MM.1S (cell line): ENCODE measurements at regions not wholly inside any gene's neighbourhood (a gene's known extent, or its start where the extent isn't known, plus 50 kb on each side); places are given as distances from the start of the nearest gene placed in this dataset.

Experiments
- DNase-seq: peaks from one replicate; pipeline ENCODE4 v3.0.0-alpha.2; 2015
- H2AFZ ChIP-seq: fragments of 300-600 bp; sonication (generic); 2 replicates; pipeline ENCODE4 v1.6.0; 2016; ENCODE audit warnings: antibody characterized with exemption, low read length
- H3F3A ChIP-seq: fragments of 300-600 bp; sonication (generic); 2 replicates; pipeline ENCODE4 v1.6.1; 2016; ENCODE audit warnings: mild to moderate bottlenecking, antibody characterized with exemption, low read length, moderate library complexity, mixed read lengths; ENCODE audit not compliant: insufficient read depth
- H3K27ac ChIP-seq: fragments of 300-600 bp; sonication (generic); 2 replicates; pipeline ENCODE4 v1.5.1; 2016; ENCODE audit warnings: mild to moderate bottlenecking, low read length
- H3K27me3 ChIP-seq: fragments of 300-600 bp; sonication (generic); replicated peaks from 2 replicates; pipeline ENCODE4 v1.6.0; 2016; ENCODE audit warnings: low read length; ENCODE audit not compliant: insufficient read depth
- H3K36me3 ChIP-seq: fragments of 300-600 bp; sonication (generic); replicated peaks from 2 replicates; pipeline ENCODE4 v1.6.1; 2016; ENCODE audit warnings: mild to moderate bottlenecking, low read length, mixed read lengths; ENCODE audit not compliant: insufficient read depth
- H3K4me1 ChIP-seq: fragments of 300-600 bp; sonication (generic); 2 replicates; pipeline ENCODE4 v1.6.1; 2016; ENCODE audit warnings: low read length, mixed read lengths
- H3K4me2 ChIP-seq: fragments of 300-600 bp; sonication (generic); 2 replicates; pipeline ENCODE4 v1.6.0; 2016; ENCODE audit warnings: low read depth, low read length
- H3K4me3 ChIP-seq: fragments of 300-600 bp; sonication (generic); 2 replicates; pipeline ENCODE4 v1.5.1; 2016; ENCODE audit warnings: low read length, mixed read lengths
- H3K79me2 ChIP-seq: fragments of 300-600 bp; sonication (generic); 2 replicates; pipeline ENCODE4 v1.6.1; 2016; ENCODE audit warnings: mixed run types, low read length, mixed read lengths
- H3K9ac ChIP-seq: fragments of 300-600 bp; sonication (generic); 2 replicates; pipeline ENCODE4 v1.6.1; 2016; ENCODE audit warnings: low read length, mixed read lengths
- H3K9me2 ChIP-seq: fragments of 300-600 bp; sonication (generic); replicated peaks from 2 replicates; pipeline ENCODE4 v1.6.1; 2016; ENCODE audit warnings: mild to moderate bottlenecking, low read length, mixed read lengths; ENCODE audit not compliant: insufficient read depth
- H3K9me3 ChIP-seq: fragments of 300-600 bp; sonication (generic); replicated peaks from 2 replicates; pipeline ENCODE4 v1.6.1; 2016; ENCODE audit warnings: mild to moderate bottlenecking, low read length, mixed read lengths; ENCODE audit not compliant: insufficient read depth
- H4K20me1 ChIP-seq: fragments of 300-600 bp; sonication (generic); 2 replicates; pipeline ENCODE4 v1.6.1; 2016; ENCODE audit warnings: mild to moderate bottlenecking, low read length, moderate library complexity, mixed read lengths; ENCODE audit not compliant: insufficient read depth
- CTCF ChIP-seq: fragments of 300-600 bp; sonication (generic); IDR thresholded peaks from 2 replicates; pipeline ENCODE4 v1.5.1; 2016; ENCODE audit warnings: antibody characterized with exemption, low read length, mixed read lengths
- EZH2 ChIP-seq: fragments of 300-600 bp; sonication (generic); optimal IDR thresholded peaks from 2 replicates; pipeline ENCODE3; 2017; ENCODE audit warnings: low read depth, mild to moderate bottlenecking, antibody characterized with exemption, low read length, mixed read lengths
- EZH2phosphoT487 ChIP-seq: fragments of 300-600 bp; sonication (generic); IDR thresholded peaks from 2 replicates; pipeline ENCODE4 v1.6.1; 2018; ENCODE audit warnings: antibody characterized with exemption, low read length

- Histone ChIP-seq H3K27me3 (no peaks in the 10 kb centered on the region), H3K4me3 (no peak overlapping the region), H3K9ac (no peak overlapping the region), H3K4me2 (no peak overlapping the region), H3F3A (no peaks in the 10 kb centered on the region), H3K9me3 (no peaks in the 10 kb centered on the region), H3K27ac (no peak overlapping the region), H3K79me2 (no peaks in the 10 kb centered on the region), H3K36me3 (no peaks in the 10 kb centered on the region), H3K4me1 (no peaks in the 10 kb centered on the region), H3K9me2 (no peaks in the 10 kb centered on the region), H4K20me1 (no peaks in the 10 kb centered on the region), H2AFZ (no peak overlapping the region)
- TF ChIP-seq EZH2phosphoT487 = no peak
- DNase-seq = no peak
Observed at GRCh38 chr15:25178835-25179672, 224.3 kb downstream of the SNRPN start.

- no peaks in the 10 kb centered on the region for H3K27me3 ChIP-seq
- no peaks in the 10 kb centered on the region for H3K9me2 ChIP-seq
- TF ChIP-seq CTCF = no peak
- no peak for TF ChIP-seq EZH2phosphoT487
- no peak for TF ChIP-seq EZH2
- H3F3A ChIP-seq = no peaks in the 10 kb centered on the region
- H4K20me1 ChIP-seq = no peaks in the 10 kb centered on the region
- H3K4me1 ChIP-seq = no peaks in the 10 kb centered on the region
- no peaks in the 10 kb centered on the region for H3K79me2 ChIP-seq
- DNase-seq = no peak
- no peaks in the 10 kb centered on the region for H3K36me3 ChIP-seq
- H2AFZ ChIP-seq = no peak overlapping the region
- H3K9me3 ChIP-seq = no peaks in the 10 kb centered on the region
- no peak overlapping the region for H3K27ac ChIP-seq
- H3K9ac ChIP-seq = no peak overlapping the region
- no peak overlapping the region for H3K4me2 ChIP-seq
- H3K4me3 ChIP-seq = no peak overlapping the region
Observed at GRCh38 chr15:25179673-25180511, 225.1 kb downstream of the SNRPN start.

GRCh38 chr15:25180606-25181292, 226.0 kb downstream of the SNRPN start:
- no peak for TF ChIP-seq CTCF
- TF ChIP-seq EZH2 = no peak
- no peak for TF ChIP-seq EZH2phosphoT487
- H3K9me3 ChIP-seq = no peaks in the 10 kb centered on the region

More at GRCh38 chr15:25180606-25181292, 226.0 kb downstream of the SNRPN start:
- Histone ChIP-seq H3K4me2 (no peak overlapping the region), H3K9me2 (no peaks in the 10 kb centered on the region), H3K79me2 (no peaks in the 10 kb centered on the region), H3K27ac (no peak overlapping the region), H3K27me3 (no peaks in the 10 kb centered on the region), H3K36me3 (no peaks in the 10 kb centered on the region), H3K4me1 (no peaks in the 10 kb centered on the region), H3F3A (no peaks in the 10 kb centered on the region), H4K20me1 (no peaks in the 10 kb centered on the region), H3K4me3 (no peak overlapping the region), H2AFZ (no peak overlapping the region), H3K9ac (no peak overlapping the region)
- no peak for DNase-seq
